ENCODE measurements at regions not wholly inside any gene's neighbourhood (a gene's known extent, or its start where the extent isn't known, plus 50 kb on each side); places are given as distances from the start of the nearest gene placed in this dataset.
A peak's percentile ranks its signal among the peaks of the same experiment; 100 is the strongest.

GRCh38 chr2:150182566-150183235 lies 304.8 kb downstream of the RND3 start:
- H3K4me3 ChIP-seq (ENCODE audit: low read length): no peak overlapping the region
- no peak for DNase-seq (ENCODE audit: low read depth, low spot score)

GRCh38 chr2:150178591-150178990 lies 308.9 kb downstream of the RND3 start:
- no peak overlapping the region for H3K4me3 ChIP-seq (ENCODE audit: low read length)
- no peak for DNase-seq (ENCODE audit: low read depth, low spot score)

GRCh38 chr2:150174971-150175421 lies 312.5 kb downstream of the RND3 start:
- no peak overlapping the region for H3K4me3 ChIP-seq (ENCODE audit: low read length)
- no peak for DNase-seq (ENCODE audit: low read depth, low spot score)

GRCh38 chr2:150174056-150174805 lies 313.2 kb downstream of the RND3 start:
- no peak overlapping the region for H3K4me3 ChIP-seq (ENCODE audit: low read length)
- no peak for DNase-seq (ENCODE audit: low read depth, low spot score)

- H3K4me3 ChIP-seq (ENCODE audit: low read length): no peak overlapping the region
- DNase-seq (ENCODE audit: low read depth, low spot score): no peak
Observed at GRCh38 chr2:150171065-150171548, 316.4 kb downstream of the RND3 start.

GRCh38 chr2:150169237-150169629 lies 318.2 kb downstream of the RND3 start:
- DNase-seq (ENCODE audit: low read depth, low spot score): no peak
- H3K4me3 ChIP-seq (ENCODE audit: low read length): no peak overlapping the region

GRCh38 chr2:150168595-150169236 lies 318.8 kb downstream of the RND3 start:
- no peak for DNase-seq (ENCODE audit: low read depth, low spot score)
- H3K4me3 ChIP-seq (ENCODE audit: low read length): no peak overlapping the region

- DNase-seq (ENCODE audit: low read depth, low spot score): no peak
Observed at GRCh38 chr2:150167711-150168110, 319.8 kb downstream of the RND3 start.

GRCh38 chr2:150166313-150167051 lies 321.0 kb downstream of the RND3 start:
- DNase-seq (ENCODE audit: low read depth, low spot score): no peak
- H3K4me3 ChIP-seq (ENCODE audit: low read length): no peak overlapping the region

More at GRCh38 chr2:150167711-150168110, 319.8 kb downstream of the RND3 start:
- no peak overlapping the region for H3K4me3 ChIP-seq (ENCODE audit: low read length)

- DNase-seq (ENCODE audit: low read depth, low spot score): no peak
- no peak overlapping the region for H3K4me3 ChIP-seq (ENCODE audit: low read length)
Observed at GRCh38 chr2:150165988-150166312, 321.5 kb downstream of the RND3 start.

GRCh38 chr2:150165442-150165841 lies 322.0 kb downstream of the RND3 start:
- H3K4me3 ChIP-seq (ENCODE audit: low read length): no peak overlapping the region

GRCh38 chr2:150162241-150162942 lies 325.1 kb downstream of the RND3 start:
- no peak for DNase-seq (ENCODE audit: low read depth, low spot score)
- H3K4me3 ChIP-seq (ENCODE audit: low read length): no peak overlapping the region

More at GRCh38 chr2:150165442-150165841, 322.0 kb downstream of the RND3 start:
- no peak for DNase-seq (ENCODE audit: low read depth, low spot score)

GRCh38 chr2:150160058-150160457 lies 327.4 kb downstream of the RND3 start:
- DNase-seq (ENCODE audit: low read depth, low spot score): no peak
- no peak overlapping the region for H3K4me3 ChIP-seq (ENCODE audit: low read length)

- DNase-seq (ENCODE audit: low read depth, low spot score): peak; percentile 4
Observed at GRCh38 chr2:150159300-150159699, 328.2 kb downstream of the RND3 start.

GRCh38 chr2:150156876-150157275 lies 330.6 kb downstream of the RND3 start:
- no peak overlapping the region for H3K4me3 ChIP-seq (ENCODE audit: low read length)
- no peak for DNase-seq (ENCODE audit: low read depth, low spot score)

More at GRCh38 chr2:150159300-150159699, 328.2 kb downstream of the RND3 start:
- no peak overlapping the region for H3K4me3 ChIP-seq (ENCODE audit: low read length)

GRCh38 chr2:150156415-150156814 lies 331.1 kb downstream of the RND3 start:
- H3K4me3 ChIP-seq (ENCODE audit: low read length): no peak overlapping the region

GRCh38 chr2:150154308-150154797 lies 333.1 kb downstream of the RND3 start:
- no peak overlapping the region for H3K4me3 ChIP-seq (ENCODE audit: low read length)
- no peak for DNase-seq (ENCODE audit: low read depth, low spot score)

More at GRCh38 chr2:150156415-150156814, 331.1 kb downstream of the RND3 start:
- DNase-seq (ENCODE audit: low read depth, low spot score): no peak

- DNase-seq (ENCODE audit: low read depth, low spot score): no peak
- H3K4me3 ChIP-seq (ENCODE audit: low read length): no peak overlapping the region
Observed at GRCh38 chr2:150153646-150154307, 333.7 kb downstream of the RND3 start.
